NCI-H446 treated with DMSO at 0.1 percent for 48 hours (cell line): ENCODE measurements at regions not wholly inside any gene's neighbourhood (a gene's known extent, or its start where the extent isn't known, plus 50 kb on each side); places are given as distances from the start of the nearest gene placed in this dataset.

Experiments
- DNase-seq: peaks from one replicate; lab custom pipeline; 2025; lab: John Stamatoyannopoulos, UW

DNA sequence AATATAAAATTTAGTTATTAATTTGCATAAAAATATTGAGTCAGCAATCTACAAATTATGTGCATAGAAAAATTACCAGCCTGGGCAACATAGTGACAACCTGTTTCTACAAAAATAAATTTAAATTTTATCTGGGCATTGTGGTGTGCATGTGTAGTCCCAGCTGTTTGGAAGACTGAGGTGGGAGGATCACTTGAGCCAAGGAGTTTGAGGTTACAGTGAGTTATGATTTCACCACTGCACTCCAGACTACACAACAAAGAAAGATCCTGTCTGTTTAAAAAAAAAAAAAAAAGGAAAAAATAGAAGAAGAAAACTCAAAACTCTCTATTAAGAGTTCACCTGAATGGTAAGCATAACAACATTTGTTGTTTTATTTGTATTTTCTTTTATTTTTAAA, 1048.4 kb upstream of the CDH2 start:
- DNase-seq, result no peak

GRCh38 chr18:29218091-29218490, 1041.2 kb upstream of the CDH2 start:
- DNase-seq, result no peak

GRCh38 chr18:29217124-29217915, 1040.4 kb upstream of the CDH2 start:
- no peak for DNase-seq

DNA sequence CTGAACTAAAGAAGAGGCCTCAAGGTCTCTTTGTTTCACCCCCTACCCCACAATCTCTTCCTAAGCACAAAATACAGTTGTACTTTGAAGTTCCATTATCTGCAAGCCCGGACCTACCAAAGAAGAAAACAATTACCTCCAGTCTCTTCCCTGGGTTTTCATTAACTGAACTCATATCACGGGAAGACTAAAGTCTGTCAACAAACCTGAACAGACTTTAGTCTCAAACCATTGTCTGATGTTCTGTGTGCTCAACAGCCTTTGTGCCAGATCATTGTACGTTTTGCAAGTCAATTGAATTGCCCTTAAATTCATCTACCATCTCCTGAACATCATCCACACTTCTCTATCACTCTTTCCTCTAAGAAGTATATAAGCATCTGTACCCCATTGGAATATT, 1021.9 kb upstream of the CDH2 start:
- no peak for DNase-seq

DNA sequence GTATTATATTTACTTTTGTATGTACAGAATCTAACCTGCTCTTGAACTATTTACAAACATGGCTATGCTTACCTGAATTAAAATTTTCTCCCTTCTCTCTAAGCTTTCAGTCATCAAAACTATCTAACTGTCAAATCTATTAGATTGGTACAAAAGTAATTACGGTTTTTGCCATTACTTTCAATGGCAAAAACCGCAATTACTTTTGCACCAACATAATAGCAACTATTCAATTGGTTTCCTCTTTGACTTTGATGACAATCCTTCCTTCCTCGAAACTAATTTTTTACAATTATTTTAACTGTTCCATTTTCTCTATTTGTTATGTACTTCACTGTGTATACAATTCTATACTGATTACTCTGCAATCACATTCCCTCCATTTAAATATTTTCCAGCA, 1019.4 kb upstream of the CDH2 start:
- no peak for DNase-seq

GRCh38 chr18:29191263-29191662, 1014.3 kb upstream of the CDH2 start:
- no peak for DNase-seq

DNA sequence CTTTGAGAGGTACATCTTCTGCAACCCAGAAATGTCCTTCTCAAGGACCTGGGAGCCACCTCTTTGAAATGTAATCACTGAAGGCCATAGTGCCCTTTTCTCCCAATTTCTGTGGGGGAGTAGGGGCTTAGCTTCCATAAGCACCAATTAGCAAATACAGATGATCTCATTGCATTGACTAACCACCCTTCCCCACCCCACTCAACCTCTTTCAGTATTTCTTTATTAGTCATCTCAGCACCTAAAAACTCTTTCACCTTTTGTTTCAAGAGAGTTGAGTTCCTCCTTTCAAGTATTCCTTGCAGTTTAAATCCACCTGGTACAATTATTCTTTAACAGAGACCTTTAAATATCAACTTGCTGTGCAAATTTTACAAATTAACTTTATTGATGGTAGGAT, 1011.8 kb upstream of the CDH2 start:
- DNase-seq, result no peak

DNA sequence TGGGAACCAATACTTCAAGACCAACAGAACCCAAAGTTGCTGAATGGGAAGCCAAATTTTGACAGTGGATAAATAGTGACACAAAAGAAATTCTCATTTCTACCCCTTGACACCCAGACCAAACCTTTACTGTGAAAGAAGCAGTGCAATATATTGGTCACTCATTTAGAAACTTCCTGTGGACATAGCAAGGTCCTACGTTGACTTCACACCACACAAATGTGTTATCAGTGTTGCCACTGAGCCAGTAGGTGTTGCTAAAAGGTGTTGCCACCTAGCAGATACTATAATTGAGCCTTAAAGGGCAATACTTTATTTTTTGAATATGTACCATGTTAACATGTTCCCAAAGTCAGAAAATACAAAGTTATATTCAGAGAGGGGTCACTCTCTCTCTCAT, 1008.9 kb upstream of the CDH2 start:
- DNase-seq, result no peak

DNA sequence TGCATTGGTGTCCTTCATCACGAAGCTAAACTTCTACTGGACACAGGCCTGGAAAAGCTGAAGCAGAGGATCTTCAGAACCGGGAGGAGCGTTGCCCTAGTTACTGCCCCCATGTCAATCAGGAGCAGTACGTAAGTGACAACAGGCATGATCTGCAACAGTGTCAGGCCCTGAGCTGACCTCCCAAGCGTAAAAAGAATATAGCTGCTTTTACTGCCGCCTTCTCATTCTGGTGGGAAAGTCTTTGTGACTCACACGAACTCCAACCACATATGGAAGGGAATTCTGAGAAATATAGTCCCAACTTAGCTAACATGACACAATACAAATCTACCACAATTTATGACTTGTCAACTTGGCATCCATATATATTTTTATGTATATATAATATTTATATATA, 1007.7 kb upstream of the CDH2 start:
- DNase-seq, result no peak

GRCh38 chr18:29181151-29181901, 1004.4 kb upstream of the CDH2 start:
- DNase-seq, result no peak

DNA sequence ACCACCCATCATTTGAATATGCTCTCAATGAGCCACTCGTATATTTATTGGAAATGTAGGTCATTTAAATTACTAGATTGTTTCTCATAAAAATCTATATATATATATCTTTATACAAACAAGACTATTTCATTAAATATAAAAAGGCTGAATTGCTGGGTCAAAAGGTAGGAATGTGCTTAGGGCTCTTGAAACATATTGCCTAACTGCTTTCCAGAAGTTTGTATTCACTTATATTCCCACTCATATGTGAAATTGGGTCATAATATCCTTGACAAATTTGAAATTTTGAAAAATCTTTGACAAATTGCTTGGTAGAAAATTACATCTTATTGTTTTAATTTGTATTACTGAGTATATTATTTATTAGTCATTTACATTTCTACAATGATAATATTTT, 999.8 kb upstream of the CDH2 start:
- no peak for DNase-seq

GRCh38 chr18:29174891-29175290, 998.0 kb upstream of the CDH2 start:
- DNase-seq, result no peak

DNA sequence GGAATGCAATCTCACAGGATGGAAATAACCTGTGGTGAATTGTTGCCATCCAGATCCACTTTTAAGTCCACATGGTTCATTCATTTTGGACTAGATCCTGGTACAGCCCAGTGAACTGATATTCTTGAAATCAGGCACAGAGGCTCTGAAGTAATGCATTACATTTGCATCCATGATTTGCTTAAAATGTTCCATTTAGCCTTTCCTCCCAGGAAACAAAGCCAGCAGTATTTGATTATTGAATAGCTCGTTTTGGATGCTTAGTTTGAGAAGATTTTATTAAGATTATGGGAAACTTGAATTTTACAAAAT, 995.8 kb upstream of the CDH2 start:
- DNase-seq, result no peak

DNA sequence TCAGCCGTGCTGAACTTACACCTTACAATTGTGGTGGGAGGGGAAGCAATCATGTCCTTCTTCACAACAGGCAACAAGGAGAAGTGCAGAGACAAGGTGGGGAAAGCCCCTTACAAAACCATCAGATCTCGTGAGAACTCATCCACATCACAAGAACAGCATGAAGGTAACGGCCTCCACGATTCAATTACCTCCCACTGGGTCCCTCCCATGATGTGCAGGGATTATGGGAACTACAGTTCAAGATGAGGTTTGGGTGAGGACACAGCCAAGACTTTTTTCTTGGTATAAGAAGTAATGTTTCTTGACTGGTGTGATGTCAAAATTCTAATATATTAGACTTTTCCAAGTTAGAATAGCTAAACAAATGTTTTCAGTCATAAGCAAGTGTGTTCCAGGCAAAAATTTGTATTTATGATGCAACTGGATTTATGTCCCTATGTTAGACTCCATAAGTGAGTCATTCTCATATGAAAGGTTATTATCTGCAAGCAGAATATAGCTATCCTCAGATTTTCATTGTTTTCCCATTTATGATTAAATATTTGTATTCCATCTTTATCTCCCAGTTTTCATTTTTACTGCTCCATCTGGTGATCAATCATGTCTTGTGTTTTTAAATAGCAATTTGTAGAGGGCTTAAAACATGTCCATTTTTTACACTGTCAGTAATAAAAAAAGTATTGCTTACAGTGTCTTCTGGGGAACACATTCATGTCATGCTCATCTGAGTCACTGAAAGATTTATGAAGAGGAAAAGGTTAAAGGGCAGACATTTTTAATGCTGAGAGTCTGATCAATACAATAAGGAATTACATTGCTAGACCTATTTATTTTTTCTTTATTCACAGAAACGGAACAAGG, 995.2 kb upstream of the CDH2 start:
- DNase-seq, result no peak

- DNase-seq, result no peak
Observed at GRCh38 chr18:29169599-29169998, 992.7 kb upstream of the CDH2 start.

DNA sequence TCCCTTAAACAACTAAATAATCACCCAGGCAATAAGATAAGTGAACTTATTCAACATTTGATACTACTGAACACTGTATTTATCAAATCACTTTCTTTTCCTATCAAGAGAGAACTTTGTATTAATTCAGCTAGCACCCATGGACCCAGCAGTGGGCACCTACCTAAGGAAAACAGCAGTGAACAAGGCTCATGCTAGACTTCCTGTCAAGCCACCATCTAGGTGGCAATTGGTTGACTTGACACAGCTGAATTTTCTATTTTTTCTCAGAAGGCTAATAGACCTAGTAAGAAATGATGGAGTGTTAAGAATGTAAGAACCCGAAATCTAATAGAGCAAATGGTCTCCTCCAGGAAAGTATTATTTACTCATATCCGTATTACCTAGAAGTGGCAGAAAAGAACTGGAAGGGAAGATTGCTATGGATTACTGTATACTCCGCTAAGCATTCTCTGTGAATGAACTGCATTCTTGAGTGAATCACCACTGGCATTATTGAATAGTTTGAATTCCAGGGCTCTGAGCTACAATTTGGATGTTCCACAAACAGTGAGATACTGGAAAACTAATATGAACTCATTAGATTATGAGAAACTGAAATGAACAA, 988.2 kb upstream of the CDH2 start:
- no peak for DNase-seq

DNA sequence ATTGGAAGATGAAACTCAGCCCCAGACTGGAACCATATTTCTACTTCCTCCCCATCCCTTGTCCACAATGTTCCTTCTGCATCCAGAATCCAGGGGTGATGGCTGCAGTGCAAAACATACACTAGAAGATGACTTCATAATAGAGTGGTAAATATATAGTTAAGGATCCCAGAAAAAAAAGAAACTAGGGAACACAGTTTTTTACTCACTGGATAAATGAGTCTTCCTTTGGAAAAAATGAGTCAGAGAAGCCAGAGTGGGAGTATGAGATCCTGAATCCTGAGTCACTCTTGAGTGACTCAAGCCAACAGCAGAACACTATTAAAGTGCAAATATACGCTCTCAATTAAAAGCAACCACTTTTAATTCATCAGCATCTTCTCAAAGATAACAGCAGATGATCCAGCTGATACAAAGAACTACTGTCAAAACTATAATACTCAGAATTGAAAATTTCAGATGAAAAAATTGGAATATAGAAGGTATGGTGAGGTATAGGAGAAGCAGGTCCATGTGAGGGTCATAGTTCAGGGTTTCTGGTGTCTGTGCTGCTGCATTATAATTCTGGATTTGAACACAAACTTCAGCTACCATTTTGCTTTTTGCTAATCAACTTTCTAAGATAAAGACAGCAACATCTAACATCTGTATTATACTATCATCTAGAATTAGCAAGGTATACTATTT, 987.2 kb upstream of the CDH2 start:
- DNase-seq, result no peak

- no peak for DNase-seq
Observed at GRCh38 chr18:29163596-29163995, 986.7 kb upstream of the CDH2 start.

DNA sequence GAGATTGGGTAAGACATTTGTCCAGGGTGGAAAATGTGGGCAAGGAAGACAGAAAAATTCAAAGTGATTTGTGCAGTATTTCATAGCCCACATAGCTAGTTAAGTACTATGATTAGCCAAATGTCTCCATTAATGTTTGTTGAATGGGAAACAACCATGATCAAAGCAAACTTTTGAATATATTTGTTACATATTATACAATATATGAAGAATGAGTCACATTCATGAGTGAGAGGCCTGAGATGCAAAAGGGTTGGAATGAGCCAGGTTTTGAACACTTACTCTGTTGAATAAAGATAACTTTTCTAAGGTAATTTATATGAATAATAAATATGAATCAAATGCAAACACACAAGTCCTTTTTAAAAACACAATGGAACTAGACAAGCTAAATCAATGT, 984.5 kb upstream of the CDH2 start:
- no peak for DNase-seq

- DNase-seq, result no peak
Observed at GRCh38 chr18:29160170-29160569, 983.2 kb upstream of the CDH2 start.

DNA sequence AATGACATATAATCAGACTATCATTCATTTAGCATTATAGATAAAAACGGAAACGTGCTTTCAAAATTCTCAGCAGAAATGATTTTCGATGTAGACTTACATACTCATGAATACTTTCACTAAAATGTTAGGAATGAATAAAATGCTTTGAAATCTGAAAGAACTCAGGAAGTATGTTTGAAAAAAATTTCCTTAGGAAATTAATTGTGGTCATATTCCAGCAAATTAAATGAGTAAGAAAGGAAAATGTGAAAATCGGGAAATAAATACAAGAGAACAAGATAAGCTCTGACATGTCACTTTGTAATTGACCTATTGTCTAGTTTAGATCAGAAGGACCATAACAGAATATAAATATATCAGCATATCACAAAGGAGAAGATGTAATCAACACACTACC, 981.0 kb upstream of the CDH2 start:
- DNase-seq, result no peak
